ENCODE measurements at regions not wholly inside any gene's neighbourhood (a gene's known extent, or its start where the extent isn't known, plus 50 kb on each side); places are given as distances from the start of the nearest gene placed in this dataset.
"Not testable (repeated sequence)": the region's sequence is repeated elsewhere in the genome, so short reads cannot be mapped to it uniquely, and the experiment has no call there.

DNA sequence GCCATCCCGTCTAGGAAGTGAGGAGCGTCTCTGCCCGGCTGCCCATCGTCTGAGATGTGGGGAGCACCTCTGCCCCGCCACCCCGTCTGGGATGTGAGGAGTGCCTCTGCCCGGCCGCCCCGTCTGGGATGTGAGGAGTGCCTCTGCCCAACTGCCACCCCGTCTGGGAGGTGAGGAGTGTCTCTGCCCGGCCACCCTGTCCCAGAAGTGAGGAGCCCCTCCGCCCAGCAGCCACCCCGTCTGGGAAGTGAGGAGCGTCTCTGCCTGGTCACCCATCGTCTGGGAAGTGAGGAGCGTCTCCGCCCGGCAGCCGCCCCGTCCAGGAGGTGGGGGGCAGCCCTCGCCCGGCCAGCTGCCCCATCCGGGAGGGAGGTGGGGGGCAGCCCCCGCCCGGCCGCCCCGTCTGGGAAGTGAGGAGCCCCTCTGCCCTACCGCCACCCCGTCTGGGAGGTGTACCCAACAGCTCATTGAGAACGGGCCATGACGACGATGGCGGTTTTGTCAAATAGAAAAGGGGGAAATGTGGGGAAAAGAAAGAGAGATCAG, 474.9 kb downstream of the IRS2 start:
- not testable (repeated sequence) for DNase-seq

GRCh38 chr13:109309625-109310363, 476.6 kb downstream of the IRS2 start:
- DNase-seq = no peak

DNA sequence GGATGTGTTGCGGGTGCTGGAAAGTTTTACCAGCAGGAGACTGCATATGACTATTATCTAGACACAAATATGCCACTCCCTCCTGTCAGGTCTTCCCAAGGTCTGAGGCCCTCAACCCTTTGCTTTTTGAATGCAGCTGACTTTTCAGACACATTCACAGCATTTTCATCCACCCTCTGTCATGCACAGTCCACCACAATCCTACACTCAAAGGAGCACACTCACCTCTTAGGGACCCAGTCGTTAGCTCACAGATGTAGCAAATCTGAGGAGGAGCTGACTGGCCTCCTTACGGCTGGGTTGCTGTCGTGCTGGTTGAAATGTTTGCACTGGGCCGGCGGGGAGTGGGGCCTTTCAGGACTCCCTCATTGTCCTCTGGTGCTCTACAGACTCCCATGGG, 479.4 kb downstream of the IRS2 start:
- no peak for DNase-seq

- DNase-seq = no peak
These were observed 484.7 kb downstream of the IRS2 start for GRCh38 chr13:109301726-109302125.

DNA sequence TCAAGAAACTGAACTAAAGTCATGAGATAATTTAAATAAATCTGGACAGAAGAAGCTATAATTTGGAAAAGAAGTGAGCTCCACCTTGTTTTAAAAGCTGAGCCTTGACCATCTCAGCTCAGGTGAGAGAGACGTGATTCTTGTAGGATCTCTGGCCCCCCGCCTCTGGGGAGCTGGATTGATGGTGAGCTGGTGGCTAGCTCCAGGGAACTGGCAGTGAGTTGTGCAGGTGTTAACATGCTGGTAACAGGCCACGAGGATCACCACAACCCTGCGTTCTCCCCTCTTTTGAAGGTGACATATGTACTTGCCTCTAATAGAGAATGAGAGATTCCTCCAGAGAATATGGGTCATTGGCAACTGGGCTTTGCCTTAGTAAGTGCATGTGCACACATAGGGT, 485.1 kb downstream of the IRS2 start:
- DNase-seq = no peak

DNA sequence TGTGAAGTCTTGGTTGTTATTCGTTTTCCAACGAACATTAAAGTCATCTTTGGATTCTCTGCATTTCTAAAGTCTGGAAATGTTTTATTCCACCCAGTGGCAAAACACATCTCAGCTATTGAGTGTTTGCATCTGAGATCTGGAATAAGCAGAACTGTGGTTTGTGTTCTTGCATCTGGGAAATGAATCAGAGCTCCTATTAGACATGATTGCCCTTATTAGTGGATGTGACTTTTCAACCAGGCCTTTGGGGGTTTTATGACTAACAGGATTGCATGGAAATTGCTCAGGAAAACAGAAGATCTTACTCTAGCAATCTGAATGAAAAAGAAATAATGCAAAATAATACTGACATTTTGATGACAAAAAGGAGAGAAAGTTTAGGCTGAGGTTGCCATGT, 488.8 kb downstream of the IRS2 start:
- no peak for DNase-seq

DNA sequence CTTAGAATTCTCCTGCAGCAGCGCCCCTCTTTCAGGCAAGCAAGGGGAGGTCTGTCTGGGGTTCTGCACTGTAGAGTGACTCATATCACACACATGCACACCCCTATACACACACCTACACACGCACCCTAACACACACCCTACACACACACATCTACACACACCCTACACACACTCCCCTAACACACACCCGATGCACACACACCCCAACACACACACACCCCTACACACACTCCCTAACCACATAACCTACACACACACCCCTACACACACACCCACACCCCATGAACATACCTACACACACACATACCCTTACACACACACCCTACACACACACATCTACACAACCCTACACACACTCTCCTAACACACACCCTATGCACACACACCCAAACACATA, 493.2 kb downstream of the IRS2 start:
- no peak for DNase-seq

- no peak for DNase-seq
These were observed 498.2 kb downstream of the IRS2 start for GRCh38 chr13:109288151-109288709.

DNA sequence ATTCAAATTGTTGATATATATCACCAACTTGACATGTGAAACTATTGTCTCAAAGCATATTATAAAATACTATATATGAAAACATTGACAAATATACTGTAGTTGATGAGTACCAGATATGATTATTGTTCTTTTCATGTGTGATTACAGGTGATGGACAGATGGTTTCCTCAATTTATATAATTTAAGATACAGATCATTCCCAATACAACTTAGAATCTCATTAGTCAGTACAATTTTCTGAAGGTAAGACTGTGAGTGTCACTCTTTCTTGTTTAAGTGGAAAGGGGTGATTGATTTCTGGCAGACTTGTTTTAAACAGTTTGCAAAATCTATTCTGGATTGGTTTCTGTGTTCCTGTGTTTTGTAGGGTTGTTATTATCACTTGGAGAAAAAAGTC, 498.8 kb downstream of the IRS2 start:
- DNase-seq = no peak

DNA sequence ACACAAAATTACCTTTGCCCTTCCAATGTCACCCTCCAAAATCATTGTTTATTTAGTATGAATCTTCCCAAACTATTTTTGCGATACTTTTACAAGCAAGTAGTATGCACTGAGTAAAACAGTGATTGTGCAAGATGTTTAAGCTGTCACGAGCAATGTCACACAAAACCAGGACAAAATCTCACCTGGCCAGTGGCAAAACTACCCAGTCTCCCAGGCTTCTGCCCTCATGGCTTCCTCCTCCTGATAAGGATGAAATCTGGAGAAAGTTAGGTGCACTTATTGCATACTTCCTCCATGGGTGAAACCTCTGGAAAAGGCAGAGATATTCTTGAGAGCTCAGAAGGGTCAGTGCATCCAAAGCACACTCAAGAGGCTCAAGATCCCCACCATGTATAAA, 500.8 kb downstream of the IRS2 start:
- DNase-seq = no peak

DNA sequence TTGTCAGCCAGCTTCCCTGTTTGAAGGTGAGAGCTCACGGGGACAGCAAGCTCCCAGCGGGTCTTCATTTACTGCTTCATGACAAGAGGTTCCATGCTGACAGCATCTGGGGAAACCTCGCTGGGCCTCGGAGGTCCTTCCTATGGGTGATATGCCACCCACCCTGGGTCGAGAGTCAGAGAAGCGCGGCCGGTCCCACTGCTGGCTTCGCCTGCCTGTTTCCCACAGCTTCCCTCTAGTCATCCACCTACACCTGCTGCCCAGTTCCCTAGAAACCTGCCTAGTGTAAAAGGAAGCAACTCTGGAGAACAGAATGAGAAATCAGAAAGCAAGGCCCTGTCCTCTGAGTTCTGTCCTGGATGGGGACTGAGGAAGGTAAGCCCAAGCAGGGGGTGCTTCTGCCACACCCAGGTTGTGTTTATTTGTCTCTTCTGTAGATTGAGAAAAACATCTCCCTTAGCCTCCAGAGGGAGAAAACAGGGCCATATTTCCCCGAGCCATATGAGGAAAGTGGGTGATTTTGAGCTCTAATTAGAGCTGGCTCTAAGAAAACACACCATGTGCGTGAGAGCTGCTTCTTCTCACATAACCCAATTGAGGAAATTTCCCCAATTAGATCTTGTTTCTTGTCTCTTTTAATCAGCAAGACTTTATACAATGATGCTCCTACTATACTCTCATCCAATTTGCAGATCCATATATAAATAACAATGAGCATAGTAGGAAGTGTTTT, 504.3 kb downstream of the IRS2 start:
- DNase-seq = no peak

- DNase-seq = no peak
These were observed 505.1 kb downstream of the IRS2 start for GRCh38 chr13:109281017-109281902.

DNA sequence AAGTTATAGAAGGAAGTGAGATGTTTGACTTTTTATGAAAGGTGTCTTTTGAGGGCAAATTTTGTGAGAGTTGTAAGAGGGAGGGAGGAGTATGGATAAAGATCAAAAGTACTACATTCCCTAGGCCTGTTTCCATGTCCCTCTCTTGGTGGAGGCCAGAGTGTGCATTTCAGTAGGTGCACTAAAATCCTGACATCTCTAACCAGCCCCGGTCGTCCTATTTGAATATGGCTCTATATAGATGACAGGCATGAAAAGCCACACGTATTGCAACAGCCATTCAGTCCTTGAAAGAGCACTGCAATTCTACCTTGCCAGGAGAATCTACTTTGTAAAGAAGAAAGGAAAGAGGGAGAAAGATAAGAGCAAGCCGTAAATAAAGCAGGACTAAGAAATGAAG, 510.1 kb downstream of the IRS2 start:
- DNase-seq = no peak

DNA sequence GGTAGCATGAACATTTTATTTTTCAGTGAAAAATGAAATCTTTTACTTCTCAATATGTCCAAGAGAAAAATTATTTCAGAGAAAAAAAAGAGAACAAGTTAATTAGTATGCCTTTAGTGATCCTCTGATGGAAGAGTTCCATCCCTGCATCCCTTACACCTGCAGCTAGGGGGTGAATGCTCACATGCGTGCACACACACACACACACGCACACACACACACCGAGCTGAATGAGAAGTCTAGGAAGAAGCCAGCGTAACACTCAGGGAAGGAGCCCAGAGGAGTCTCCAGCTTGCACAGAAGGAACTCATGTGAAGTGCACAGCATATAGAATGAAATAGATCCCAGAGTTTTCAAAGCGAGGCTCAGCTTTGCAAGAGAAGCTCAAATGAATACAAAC, 510.5 kb downstream of the IRS2 start:
- DNase-seq = no peak

DNA sequence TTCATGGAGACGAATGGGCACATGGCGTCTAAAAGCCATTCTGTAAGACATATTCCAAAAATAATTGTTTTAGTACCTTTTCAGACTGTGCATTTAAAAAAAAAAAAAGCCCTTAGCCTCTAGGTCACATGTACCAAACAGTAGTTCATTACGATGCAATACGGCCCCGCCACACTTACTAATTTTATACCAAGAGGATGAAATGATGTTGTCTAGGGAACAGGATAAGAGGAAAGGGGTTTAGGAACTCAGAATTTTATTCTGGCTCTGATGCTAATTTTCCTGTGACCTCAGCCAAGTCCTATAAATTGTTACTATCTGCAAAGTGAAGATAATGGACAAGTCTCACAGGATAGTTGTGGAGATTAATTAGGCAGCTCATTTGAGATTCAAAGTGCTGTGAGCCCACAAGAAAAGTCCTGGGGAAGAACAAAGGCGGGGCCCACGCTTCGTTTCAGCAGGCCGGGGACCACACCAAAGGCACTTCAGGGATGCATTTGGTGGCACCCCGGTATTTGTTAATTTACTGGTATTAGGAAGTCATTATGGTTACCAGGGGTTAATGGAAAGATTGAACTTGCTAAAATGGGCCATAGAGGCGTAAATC, 511.1 kb downstream of the IRS2 start:
- DNase-seq = no peak

- DNase-seq = no peak
These were observed 512.1 kb downstream of the IRS2 start for GRCh38 chr13:109274188-109274821.

DNA sequence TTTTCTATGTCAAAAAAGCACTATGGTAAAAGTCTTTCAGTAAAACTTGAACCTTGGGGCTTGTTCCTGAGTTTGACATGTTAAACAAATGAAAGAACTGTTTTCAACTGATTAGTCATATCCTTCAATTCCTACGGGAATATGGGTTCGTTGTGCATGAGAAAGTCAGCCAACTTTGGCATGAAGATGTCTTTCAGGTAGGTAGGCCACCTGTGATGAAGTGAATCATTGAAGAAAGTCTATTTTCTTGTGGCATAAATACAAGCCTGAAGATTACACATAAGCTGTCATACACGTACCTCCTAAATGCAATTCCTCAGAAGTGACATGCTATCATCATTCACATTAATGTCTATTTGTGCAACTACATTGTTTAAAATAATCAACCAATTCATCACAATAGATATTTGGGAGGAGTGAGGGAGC, 513.0 kb downstream of the IRS2 start:
- no peak for DNase-seq

- DNase-seq = no peak
These were observed 513.6 kb downstream of the IRS2 start for GRCh38 chr13:109272595-109273325.

DNA sequence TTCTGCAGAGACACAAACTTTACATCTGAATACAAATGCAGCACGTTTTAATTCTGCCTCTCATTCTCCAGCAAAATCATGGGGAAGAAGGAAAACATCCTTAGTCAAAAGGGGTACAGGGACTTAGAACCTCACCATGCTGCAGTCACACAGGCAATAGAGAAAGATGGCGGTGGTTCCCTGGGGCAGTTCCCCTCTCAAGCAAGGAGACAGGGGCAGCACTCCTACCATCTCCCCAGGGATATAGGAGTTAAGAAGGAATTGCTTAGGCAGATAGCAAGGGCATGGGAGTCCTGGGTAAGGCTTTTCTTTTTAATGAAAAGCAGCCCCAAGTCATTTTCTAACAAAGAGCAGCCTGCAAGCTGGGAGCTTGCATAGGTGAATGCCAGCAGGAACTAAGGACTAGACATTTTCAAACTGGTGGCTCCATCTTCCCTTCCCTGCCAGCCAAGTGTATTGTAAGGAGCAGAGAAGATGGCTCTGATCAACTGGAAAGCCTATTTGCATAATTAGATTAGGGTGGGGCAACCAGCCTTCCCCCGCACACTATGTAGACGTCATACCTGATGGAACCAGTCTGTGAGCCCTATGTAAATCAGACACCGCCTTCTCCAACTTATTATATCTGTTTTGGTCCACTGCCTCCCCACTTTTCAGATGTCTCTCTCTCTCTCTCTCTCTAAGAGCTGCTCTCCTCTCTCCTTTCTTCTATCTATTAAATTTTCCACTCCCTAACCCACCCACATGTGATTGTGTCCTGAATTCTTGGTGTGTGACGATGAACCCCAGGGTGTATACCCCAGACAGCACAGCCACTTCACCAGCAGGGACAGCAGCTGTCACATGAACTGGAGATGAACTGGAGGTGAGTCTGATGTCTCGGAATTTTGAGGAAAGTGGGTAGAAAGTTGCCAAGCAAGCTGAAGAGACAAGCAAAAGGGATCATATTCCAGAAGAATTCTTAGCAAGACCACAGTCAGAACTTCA, 514.5 kb downstream of the IRS2 start:
- no peak for DNase-seq

GRCh38 chr13:109271061-109271460, 515.3 kb downstream of the IRS2 start:
- no peak for DNase-seq
